GM23338 (cell line): ENCODE measurements at regions not wholly inside any gene's neighbourhood (a gene's known extent, or its start where the extent isn't known, plus 50 kb on each side); places are given as distances from the start of the nearest gene placed in this dataset.

Experiments used
- ATAC-seq: fragments of 200-7000 bp; cut with Tn5 transposase; 3 replicates; pipeline ENCODE4 v1.9.1; 2020
- DNase-seq: peaks from one replicate; pipeline ENCODE4 v3.0.0-alpha.2; 2015; ENCODE audit warnings: low spot score
- H2AFZ ChIP-seq: fragments of 200-600 bp; sonication (generic); 2 replicates; pipeline ENCODE4 v1.8.0; 2016; ENCODE audit warnings: antibody characterized with exemption, mild to moderate bottlenecking, moderate library complexity
- H3F3A ChIP-seq: fragments of 200-600 bp; sonication (generic); replicated peaks from 2 replicates; pipeline ENCODE4 v1.8.0; 2017; ENCODE audit warnings: antibody characterized with exemption, mixed run types, low read depth
- H3K27ac ChIP-seq: fragments of 200-600 bp; sonication (generic); 2 replicates; pipeline ENCODE4 v1.6.1; 2016; ENCODE audit warnings: low read depth
- H3K27me3 ChIP-seq: fragments of 200-600 bp; sonication (generic); 2 replicates; pipeline ENCODE4 v1.8.0; 2016; ENCODE audit warnings: mild to moderate bottlenecking, mixed run types, moderate library complexity; ENCODE audit not compliant: insufficient read depth
- H3K36me3 ChIP-seq: fragments of 200-600 bp; sonication (generic); 2 replicates; pipeline ENCODE4 v1.8.0; 2016; ENCODE audit warnings: mild to moderate bottlenecking; ENCODE audit not compliant: insufficient read depth
- H3K4me1 ChIP-seq: fragments of 200-600 bp; sonication (generic); 2 replicates; pipeline ENCODE4 v1.8.0; 2016; ENCODE audit warnings: mild to moderate bottlenecking, moderate library complexity; ENCODE audit not compliant: insufficient read depth
- H3K4me2 ChIP-seq: fragments of 200-600 bp; sonication (generic); 2 replicates; pipeline ENCODE4 v1.7.1; 2017; ENCODE audit warnings: mixed run types
- H3K4me3 ChIP-seq: fragments of 200-600 bp; sonication (generic); 2 replicates; pipeline ENCODE4 v1.6.1; 2016; ENCODE audit warnings: mixed run types
- H3K79me2 ChIP-seq: fragments of 200-600 bp; sonication (generic); replicated peaks from 2 replicates; pipeline ENCODE4 v1.8.0; 2017; ENCODE audit warnings: mild to moderate bottlenecking; ENCODE audit not compliant: insufficient read depth
- H3K9me2 ChIP-seq: fragments of 200-600 bp; sonication (generic); 2 replicates; pipeline ENCODE4 v1.8.0; 2017; ENCODE audit not compliant: insufficient read depth
- H4K20me1 ChIP-seq: fragments of 200-600 bp; sonication (generic); replicated peaks from 2 replicates; pipeline ENCODE4 v1.8.0; 2017; ENCODE audit warnings: mild to moderate bottlenecking; ENCODE audit not compliant: insufficient read depth
- H3K27ac Mint-ChIP-seq: 2 replicates; pipeline ENCODE4 v1.8.0; 2020; ENCODE audit warnings: inconsistent platforms, mild to moderate bottlenecking, moderate library complexity, mixed read lengths
- H3K27me3 Mint-ChIP-seq: 3 replicates; pipeline ENCODE4 v1.8.0; 2022; ENCODE audit warnings: low read depth, mild to moderate bottlenecking, moderate library complexity, mixed read lengths, inconsistent platforms; ENCODE audit not compliant: insufficient read depth, poor library complexity
- H3K36me3 Mint-ChIP-seq: 3 replicates; pipeline ENCODE4 v1.8.0; 2021; ENCODE audit warnings: low read depth, mild to moderate bottlenecking, inconsistent platforms, moderate library complexity, mixed read lengths
- H3K4me1 Mint-ChIP-seq: 3 replicates; pipeline ENCODE4 v1.8.0; 2020; ENCODE audit warnings: mild to moderate bottlenecking, inconsistent platforms, mixed read lengths
- H3K4me3 Mint-ChIP-seq: 3 replicates; pipeline ENCODE4 v1.8.0; 2021; ENCODE audit warnings: moderate library complexity, mild to moderate bottlenecking, inconsistent platforms, mixed read lengths
- H3K9me3 Mint-ChIP-seq: 3 replicates; pipeline ENCODE4 v1.8.0; 2020; ENCODE audit warnings: moderate library complexity, mild to moderate bottlenecking, inconsistent platforms, mixed read lengths
- CREB1 ChIP-seq: fragments of 250-450 bp; sonication (Bioruptor Pico); IDR thresholded peaks from 2 replicates; pipeline ENCODE4 v1.5.0; 2020; ENCODE audit warnings: low read depth, mild to moderate bottlenecking, moderate library complexity
- EZH2 ChIP-seq: fragments of 200-600 bp; sonication (generic); IDR thresholded peaks from one replicate; pipeline ENCODE4 v1.8.0; 2017; ENCODE audit warnings: antibody characterized with exemption, mild to moderate bottlenecking, low read depth; ENCODE audit not compliant: unreplicated experiment
- EZH2phosphoT487 ChIP-seq: fragments of 200-600 bp; sonication (generic); IDR thresholded peaks from one replicate; pipeline ENCODE4 v1.8.1; 2018; ENCODE audit warnings: antibody characterized with exemption; ENCODE audit not compliant: unreplicated experiment
- NANOG ChIP-seq: IDR thresholded peaks from 2 replicates; pipeline ENCODE4 v1.6.1; 2016; ENCODE audit warnings: antibody characterized with exemption, borderline replicate concordance
- POLR2AphosphoS5 ChIP-seq: IDR thresholded peaks from 2 replicates; pipeline ENCODE4 v1.6.1; 2016; ENCODE audit warnings: antibody characterized with exemption, low read depth
- STAT1 ChIP-seq: IDR thresholded peaks from one replicate; pipeline ENCODE4 v1.6.1; 2016; ENCODE audit warnings: antibody characterized with exemption; ENCODE audit not compliant: unreplicated experiment
- ZNF114 ChIP-seq: fragments of 250-450 bp; sonication (Bioruptor Pico); IDR thresholded peaks from 2 replicates; pipeline ENCODE4 v1.5.0; 2020; ENCODE audit warnings: mild to moderate bottlenecking, moderate library complexity
- ZNF331 ChIP-seq: fragments of 250-450 bp; sonication (Bioruptor Pico); IDR thresholded peaks from 2 replicates; pipeline ENCODE4 v1.5.0; 2020; ENCODE audit warnings: low read depth, mild to moderate bottlenecking, moderate library complexity
- TF ChIP-seq, protein P1 (sequence below): IDR thresholded peaks from 2 replicates; pipeline ENCODE4 v1.6.1; 2016; ENCODE audit warnings: antibody characterized with exemption
- TF ChIP-seq, protein P2 (sequence below): IDR thresholded peaks from one replicate; pipeline ENCODE4 v1.6.1; 2018; ENCODE audit warnings: antibody characterized with exemption; ENCODE audit not compliant: unreplicated experiment
- TF ChIP-seq, protein P3 (sequence below), 2 experiments: fragments of 200-600 bp in 1 of 2; sonication (generic) in 1 of 2; conservative IDR thresholded peaks; 2 replicates each; pipeline versions ENCODE4 v1.5.1 to v1.6.1; 2016 to 2017; ENCODE audit warnings: antibody characterized with exemption in 2 of 2, low read depth in 2 of 2, mild to moderate bottlenecking in 2 of 2, moderate library complexity in 1 of 2

DNA sequence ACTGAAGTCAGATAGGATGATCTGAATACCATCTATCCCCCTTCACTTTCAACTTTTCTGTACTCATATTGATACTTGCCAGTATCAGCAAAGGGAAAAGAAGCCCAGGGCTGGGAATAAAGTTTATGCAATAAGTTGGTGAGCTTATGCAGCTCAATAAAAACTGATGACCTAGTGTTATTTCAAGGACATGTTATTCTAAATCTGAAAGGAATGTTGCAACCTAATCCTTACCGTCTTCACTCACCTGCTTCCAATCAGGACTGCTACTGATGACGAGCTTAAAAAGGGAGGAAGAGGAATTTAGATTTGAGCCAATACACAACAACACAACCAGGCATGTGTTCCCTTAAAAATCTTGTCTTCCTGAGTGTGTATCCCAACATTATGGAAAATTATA lies 419.9 kb downstream of the SPRY1 start (continued):
- no peak for TF ChIP-seq ZNF331

DNA sequence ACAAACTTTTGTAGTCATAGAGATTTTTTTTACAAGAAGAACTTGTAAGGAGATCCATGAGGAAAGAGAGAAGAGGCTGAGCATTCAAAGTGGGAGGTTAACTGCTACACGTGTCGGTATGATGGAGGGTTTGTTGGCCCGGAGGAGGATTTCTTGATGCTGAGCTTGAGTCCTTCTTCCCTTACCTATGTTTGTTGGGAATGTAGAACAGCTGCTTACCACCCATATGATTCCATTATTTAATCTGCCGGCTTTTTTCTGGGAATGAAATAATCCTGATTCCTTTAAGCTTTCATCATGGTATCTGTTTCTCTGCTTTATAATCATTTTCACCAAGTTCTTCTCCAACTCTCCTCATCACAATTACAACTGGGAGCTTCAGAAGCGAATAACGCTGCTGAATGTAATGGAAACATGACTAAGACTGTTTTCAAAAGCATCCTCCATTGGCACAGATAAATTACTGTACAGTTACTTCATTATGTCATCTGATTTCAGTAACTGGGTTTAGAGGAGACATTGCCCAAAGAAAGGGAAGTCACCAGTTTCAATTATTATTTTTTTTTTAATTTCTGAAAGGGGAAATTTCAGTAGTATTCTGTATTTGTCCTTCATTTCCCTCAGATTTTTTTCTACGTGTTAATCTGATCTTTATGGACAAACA lies 420.6 kb downstream of the SPRY1 start:
- Mint-ChIP-seq H3K4me3 (no peak overlapping the region), H3K27ac (no peak overlapping the region), H3K4me1 (no peaks in the 10 kb centered on the region), H3K9me3 (peaks cover under 1% of the 10 kb centered on the region; the same call in 1 of the 3 replicates), H3K27me3 (no peaks in the 10 kb centered on the region), H3K36me3 (no peaks in the 10 kb centered on the region)
- H4K20me1 ChIP-seq: no peaks in the 10 kb centered on the region
- H3K4me2 ChIP-seq: no peak overlapping the region
- no peak for DNase-seq
- H3K36me3 ChIP-seq: no peaks in the 10 kb centered on the region
- no peaks in the 10 kb centered on the region for H3K4me1 ChIP-seq
- no peaks in the 10 kb centered on the region for H3K9me2 ChIP-seq
- no peak overlapping the region for H3K27ac ChIP-seq
- no peak for ATAC-seq
- H2AFZ ChIP-seq: peak overlapping the region; percentile 45; the same call in 1 of the 2 replicates
- H3K4me3 ChIP-seq: no peak overlapping the region
- no peaks in the 10 kb centered on the region for H3K79me2 ChIP-seq
- no peaks in the 10 kb centered on the region for H3F3A ChIP-seq
- TF ChIP-seq CREB1 (CRISPR knock-in tag): no peak
- no peak for TF ChIP-seq EZH2phosphoT487
- H3K27me3 ChIP-seq: no peaks in the 10 kb centered on the region

DNA sequence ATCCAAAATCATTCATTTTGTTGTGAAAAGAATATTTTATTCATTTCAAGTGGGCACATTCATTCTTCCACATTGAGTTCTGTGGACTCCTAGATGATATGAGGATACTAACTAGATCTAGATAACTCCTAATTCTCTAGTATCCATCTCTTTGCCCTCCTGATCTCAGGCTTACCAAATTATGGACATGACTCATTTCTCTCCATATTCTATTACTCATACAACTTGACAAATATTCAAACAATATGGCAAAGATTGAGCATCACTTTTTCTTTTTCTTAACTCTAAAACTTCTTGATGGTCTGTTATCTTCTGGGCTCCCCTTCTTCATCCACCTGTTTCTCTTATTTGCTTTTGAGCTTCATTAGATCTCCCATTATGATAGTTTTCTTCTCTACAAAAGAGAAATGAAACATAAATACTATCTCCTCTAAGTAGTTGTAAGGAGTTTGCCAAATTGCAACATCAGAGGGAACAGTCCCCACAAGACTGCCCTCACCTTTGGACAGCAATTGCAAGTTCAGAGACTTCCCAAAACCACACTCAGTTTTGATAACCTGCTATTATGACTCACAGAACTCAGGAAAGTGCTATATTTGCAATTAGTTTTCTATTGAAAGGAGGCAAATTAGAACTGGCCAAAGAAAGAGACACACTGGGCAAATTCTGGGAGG lies 422.9 kb downstream of the SPRY1 start:
- Histone ChIP-seq H3K36me3 (no peaks in the 10 kb centered on the region), H3K79me2 (no peaks in the 10 kb centered on the region), H3K27ac (no peak overlapping the region), H3K4me2 (no peak overlapping the region), H3K4me3 (no peak overlapping the region), H3K4me1 (no peaks in the 10 kb centered on the region), H3K9me2 (no peaks in the 10 kb centered on the region), H4K20me1 (no peaks in the 10 kb centered on the region), H2AFZ (no peak overlapping the region), H3K27me3 (no peaks in the 10 kb centered on the region), H3F3A (no peaks in the 10 kb centered on the region)
- DNase-seq (no peak), ATAC-seq (no peak)
- Mint-ChIP-seq H3K4me1 (no peaks in the 10 kb centered on the region), H3K36me3 (no peaks in the 10 kb centered on the region; the same call in 2 of the 3 replicates), H3K27ac (no peak overlapping the region), H3K9me3 (peaks cover 6% of the 10 kb centered on the region; the same call in 2 of the 3 replicates), H3K27me3 (no peaks in the 10 kb centered on the region), H3K4me3 (no peak overlapping the region)
- TF ChIP-seq EZH2 (no peak), NANOG (no peak), POLR2AphosphoS5 (no peak), STAT1 (no peak), ZNF114 (CRISPR knock-in tag) (no peak)
- TF ChIP-seq, protein P1, sequence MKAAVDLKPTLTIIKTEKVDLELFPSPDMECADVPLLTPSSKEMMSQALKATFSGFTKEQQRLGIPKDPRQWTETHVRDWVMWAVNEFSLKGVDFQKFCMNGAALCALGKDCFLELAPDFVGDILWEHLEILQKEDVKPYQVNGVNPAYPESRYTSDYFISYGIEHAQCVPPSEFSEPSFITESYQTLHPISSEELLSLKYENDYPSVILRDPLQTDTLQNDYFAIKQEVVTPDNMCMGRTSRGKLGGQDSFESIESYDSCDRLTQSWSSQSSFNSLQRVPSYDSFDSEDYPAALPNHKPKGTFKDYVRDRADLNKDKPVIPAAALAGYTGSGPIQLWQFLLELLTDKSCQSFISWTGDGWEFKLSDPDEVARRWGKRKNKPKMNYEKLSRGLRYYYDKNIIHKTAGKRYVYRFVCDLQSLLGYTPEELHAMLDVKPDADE: no peak
- TF ChIP-seq, protein P2, sequence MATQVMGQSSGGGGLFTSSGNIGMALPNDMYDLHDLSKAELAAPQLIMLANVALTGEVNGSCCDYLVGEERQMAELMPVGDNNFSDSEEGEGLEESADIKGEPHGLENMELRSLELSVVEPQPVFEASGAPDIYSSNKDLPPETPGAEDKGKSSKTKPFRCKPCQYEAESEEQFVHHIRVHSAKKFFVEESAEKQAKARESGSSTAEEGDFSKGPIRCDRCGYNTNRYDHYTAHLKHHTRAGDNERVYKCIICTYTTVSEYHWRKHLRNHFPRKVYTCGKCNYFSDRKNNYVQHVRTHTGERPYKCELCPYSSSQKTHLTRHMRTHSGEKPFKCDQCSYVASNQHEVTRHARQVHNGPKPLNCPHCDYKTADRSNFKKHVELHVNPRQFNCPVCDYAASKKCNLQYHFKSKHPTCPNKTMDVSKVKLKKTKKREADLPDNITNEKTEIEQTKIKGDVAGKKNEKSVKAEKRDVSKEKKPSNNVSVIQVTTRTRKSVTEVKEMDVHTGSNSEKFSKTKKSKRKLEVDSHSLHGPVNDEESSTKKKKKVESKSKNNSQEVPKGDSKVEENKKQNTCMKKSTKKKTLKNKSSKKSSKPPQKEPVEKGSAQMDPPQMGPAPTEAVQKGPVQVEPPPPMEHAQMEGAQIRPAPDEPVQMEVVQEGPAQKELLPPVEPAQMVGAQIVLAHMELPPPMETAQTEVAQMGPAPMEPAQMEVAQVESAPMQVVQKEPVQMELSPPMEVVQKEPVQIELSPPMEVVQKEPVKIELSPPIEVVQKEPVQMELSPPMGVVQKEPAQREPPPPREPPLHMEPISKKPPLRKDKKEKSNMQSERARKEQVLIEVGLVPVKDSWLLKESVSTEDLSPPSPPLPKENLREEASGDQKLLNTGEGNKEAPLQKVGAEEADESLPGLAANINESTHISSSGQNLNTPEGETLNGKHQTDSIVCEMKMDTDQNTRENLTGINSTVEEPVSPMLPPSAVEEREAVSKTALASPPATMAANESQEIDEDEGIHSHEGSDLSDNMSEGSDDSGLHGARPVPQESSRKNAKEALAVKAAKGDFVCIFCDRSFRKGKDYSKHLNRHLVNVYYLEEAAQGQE: no peak
- TF ChIP-seq, protein P3, sequence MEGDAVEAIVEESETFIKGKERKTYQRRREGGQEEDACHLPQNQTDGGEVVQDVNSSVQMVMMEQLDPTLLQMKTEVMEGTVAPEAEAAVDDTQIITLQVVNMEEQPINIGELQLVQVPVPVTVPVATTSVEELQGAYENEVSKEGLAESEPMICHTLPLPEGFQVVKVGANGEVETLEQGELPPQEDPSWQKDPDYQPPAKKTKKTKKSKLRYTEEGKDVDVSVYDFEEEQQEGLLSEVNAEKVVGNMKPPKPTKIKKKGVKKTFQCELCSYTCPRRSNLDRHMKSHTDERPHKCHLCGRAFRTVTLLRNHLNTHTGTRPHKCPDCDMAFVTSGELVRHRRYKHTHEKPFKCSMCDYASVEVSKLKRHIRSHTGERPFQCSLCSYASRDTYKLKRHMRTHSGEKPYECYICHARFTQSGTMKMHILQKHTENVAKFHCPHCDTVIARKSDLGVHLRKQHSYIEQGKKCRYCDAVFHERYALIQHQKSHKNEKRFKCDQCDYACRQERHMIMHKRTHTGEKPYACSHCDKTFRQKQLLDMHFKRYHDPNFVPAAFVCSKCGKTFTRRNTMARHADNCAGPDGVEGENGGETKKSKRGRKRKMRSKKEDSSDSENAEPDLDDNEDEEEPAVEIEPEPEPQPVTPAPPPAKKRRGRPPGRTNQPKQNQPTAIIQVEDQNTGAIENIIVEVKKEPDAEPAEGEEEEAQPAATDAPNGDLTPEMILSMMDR (conservative IDR thresholded peaks at IDR 0.05; ENCODE audit: low read depth in 2 of 2): no peak
